HL-60 (cell line): ENCODE measurements at regions not wholly inside any gene's neighbourhood (a gene's known extent, or its start where the extent isn't known, plus 50 kb on each side); places are given as distances from the start of the nearest gene placed in this dataset.

Experiments used
- DNase-seq, 2 experiments: peaks; one replicate each; pipeline ENCODE4 v3.0.0-alpha.2; 2010 to 2020; ENCODE audit warnings: low read depth in 1 of 2, low spot score in 1 of 2
- H3K27ac ChIP-seq: fragments of 250-450 bp; sonication (Bioruptor Pico); replicated peaks from 2 replicates; pipeline ENCODE4 v1.5.1; 2020; ENCODE audit warnings: mild to moderate bottlenecking, moderate library complexity
- H3K27me3 ChIP-seq: fragments of 250-450 bp; sonication (Bioruptor Pico); 2 replicates; pipeline ENCODE4 v1.5.1; 2021; ENCODE audit warnings: mild to moderate bottlenecking, moderate library complexity; ENCODE audit not compliant: insufficient read depth, poor library complexity, severe bottlenecking
- H3K4me3 ChIP-seq: replicated peaks from 2 replicates; pipeline ENCODE4 v1.5.1; 2011; ENCODE audit warnings: mild to moderate bottlenecking, control low read depth, low read length; ENCODE audit not compliant: insufficient read depth
- CTCF ChIP-seq: IDR thresholded peaks from one replicate; pipeline ENCODE4 v1.5.1; 2011; ENCODE audit warnings: low read length, control low read depth, inconsistent platforms; ENCODE audit not compliant: insufficient read depth
- GABPA ChIP-seq: IDR thresholded peaks from 2 replicates; pipeline ENCODE4 v1.6.1; 2012; ENCODE audit warnings: low read depth
- POLR2AphosphoS5 ChIP-seq: IDR thresholded peaks from 2 replicates; pipeline ENCODE4 v1.6.1; 2012; ENCODE audit warnings: low read depth
- REST ChIP-seq: IDR thresholded peaks from 2 replicates; pipeline ENCODE4 v1.6.1; 2012; ENCODE audit warnings: low read depth; ENCODE audit not compliant: insufficient replicate concordance
- SPI1 ChIP-seq: IDR thresholded peaks from 2 replicates; pipeline ENCODE4 v1.6.1; 2012; ENCODE audit warnings: low read depth, mild to moderate bottlenecking, borderline replicate concordance

GRCh38 chr6:10307028-10307427, 107.8 kb downstream of the TFAP2A start:
- Histone ChIP-seq H3K27me3 (no peaks in the 10 kb centered on the region), H3K4me3 (no peak overlapping the region), H3K27ac (no peak overlapping the region)
- TF ChIP-seq REST (no peak), GABPA (no peak), POLR2AphosphoS5 (no peak), CTCF (no peak), SPI1 (no peak)
- DNase-seq = no peak

GRCh38 chr6:10305790-10306415, 109.0 kb downstream of the TFAP2A start:
- Histone ChIP-seq H3K27ac (no peak overlapping the region), H3K4me3 (no peak overlapping the region), H3K27me3 (no peaks in the 10 kb centered on the region)
- TF ChIP-seq SPI1 (peak; percentile 25; the same call in 1 of the 2 replicates), GABPA (no peak)
- no peak for DNase-seq

GRCh38 chr6:10303608-10304506, 111.0 kb downstream of the TFAP2A start:
- no peak for DNase-seq
- H3K27ac ChIP-seq = no peak overlapping the region
- TF ChIP-seq GABPA (no peak), POLR2AphosphoS5 (no peak), SPI1 (no peak), REST (no peak), CTCF (no peak)

GRCh38 chr6:10302566-10303235, 112.2 kb downstream of the TFAP2A start:
- DNase-seq = no peak
- Histone ChIP-seq H3K27ac (no peak overlapping the region), H3K4me3 (no peak overlapping the region), H3K27me3 (no peaks in the 10 kb centered on the region)
- TF ChIP-seq GABPA (no peak), POLR2AphosphoS5 (no peak), CTCF (no peak), REST (no peak), SPI1 (no peak)

More at GRCh38 chr6:10303608-10304506, 111.0 kb downstream of the TFAP2A start:
- Histone ChIP-seq H3K27me3 (no peaks in the 10 kb centered on the region), H3K4me3 (no peak overlapping the region)
